ENCODE measurements at regions not wholly inside any gene's neighbourhood (a gene's known extent, or its start where the extent isn't known, plus 50 kb on each side); places are given as distances from the start of the nearest gene placed in this dataset.

- Histone ChIP-seq H3K4me1 (no peaks in the 10 kb centered on the region), H3K36me3 (no peaks in the 10 kb centered on the region), H3K27ac (no peak overlapping the region), H3K4me3 (no peak overlapping the region), H3K9me3 (peaks cover 0 to 22% (median 0%) of the 10 kb centered on the region in 12 donors), H3K27me3 (no peaks in the 10 kb centered on the region)
- TF ChIP-seq POLR2A (IDR thresholded peaks at IDR 0.05) (no peak), CTCF (IDR thresholded peaks at IDR 0.05) (no peak)
- no peak for DNase-seq
- WGBS, 4 donors: 56 to 71% (median 68%) methylated on average over 3 of the region's 3 CpGs
- no peak for ATAC-seq
- intact Hi-C loops (cut with DNase I): no loop called here
These were observed 308.3 kb upstream of the IRAK1BP1 start for GRCh38 chr6:78559056-78559455.

DNA sequence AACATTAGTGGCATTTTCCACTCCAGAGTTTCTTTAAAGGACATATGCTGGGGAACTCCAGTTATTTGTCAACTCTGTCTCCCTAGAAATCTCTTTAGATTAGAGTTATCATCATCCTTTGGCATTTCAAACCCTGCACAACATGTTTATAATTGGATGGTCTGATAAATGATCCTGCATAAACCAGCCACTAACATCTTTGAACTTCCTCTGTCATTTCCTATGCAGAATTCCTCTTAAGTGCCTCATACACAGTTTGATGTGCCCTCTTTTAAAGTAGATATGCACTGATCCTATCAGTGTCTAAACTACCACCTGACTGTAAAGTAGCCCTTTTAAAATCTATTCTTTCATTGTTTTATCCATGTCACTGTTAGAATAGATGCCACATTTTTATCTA lies 306.3 kb upstream of the IRAK1BP1 start:
- ATAC-seq (no peak), DNase-seq (no peak)
- intact Hi-C loops (cut with DNase I): no loop called here
- no peaks in the 10 kb centered on the region for H3K27me3 ChIP-seq
- H3K36me3 ChIP-seq: no peaks in the 10 kb centered on the region
- H3K4me1 ChIP-seq: no peaks in the 10 kb centered on the region
- H3K27ac ChIP-seq: no peak overlapping the region
- peaks cover 0 to 11% (median 0%) of the 10 kb centered on the region in 12 donors for H3K9me3 ChIP-seq
- TF ChIP-seq CTCF (IDR thresholded peaks at IDR 0.05) (no peak), POLR2A (IDR thresholded peaks at IDR 0.05) (no peak)
- H3K4me3 ChIP-seq: no peak overlapping the region

GRCh38 chr6:78565997-78566396 lies 301.4 kb upstream of the IRAK1BP1 start:
- Histone ChIP-seq H3K4me3 (no peak overlapping the region), H3K27me3 (no peaks in the 10 kb centered on the region), H3K27ac (no peak overlapping the region), H3K9me3 (peaks cover 0 to 37% (median 8%) of the 10 kb centered on the region in 12 donors), H3K36me3 (no peaks in the 10 kb centered on the region), H3K4me1 (no peaks in the 10 kb centered on the region)
- TF ChIP-seq POLR2A (IDR thresholded peaks at IDR 0.05) (no peak), CTCF (IDR thresholded peaks at IDR 0.05) (no peak)
- DNase-seq (no peak), ATAC-seq (no peak)
- intact Hi-C loops (cut with DNase I): no loop called here
- 77 to 83% (median 77%) methylated on average over 2 of the region's 2 CpGs for WGBS, 4 donors

DNA sequence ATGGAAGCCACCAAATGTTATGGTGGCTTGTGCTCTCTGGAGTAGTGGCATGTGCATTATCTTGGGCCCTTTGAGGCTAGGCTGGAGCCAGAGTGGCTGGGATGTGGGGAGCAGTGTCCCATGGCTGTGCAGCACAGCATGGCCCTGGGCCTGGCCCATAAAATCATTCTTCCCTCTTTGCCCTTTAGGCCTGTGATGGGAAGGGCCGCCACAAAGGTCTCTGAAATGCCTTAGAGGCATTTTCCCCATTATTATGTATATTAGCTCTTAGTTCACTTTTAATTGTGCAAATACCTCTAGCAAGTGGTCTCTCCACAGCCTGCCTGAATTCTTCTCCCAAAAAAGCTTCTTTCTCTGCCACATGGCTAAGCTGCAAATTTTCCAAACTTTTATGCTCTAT lies 297.3 kb upstream of the IRAK1BP1 start:
- H3K27me3 ChIP-seq: no peaks in the 10 kb centered on the region
- H3K27ac ChIP-seq: no peak overlapping the region
- H3K9me3 ChIP-seq: peaks cover 0 to 46% (median 12%) of the 10 kb centered on the region in 12 donors
- WGBS, 4 donors: 53 to 73% (median 69%) methylated on average over 1 of the region's 1 CpG
- ATAC-seq: no peak
- TF ChIP-seq POLR2A (IDR thresholded peaks at IDR 0.05) (no peak), CTCF (IDR thresholded peaks at IDR 0.05) (no peak)
- H3K4me1 ChIP-seq: no peaks in the 10 kb centered on the region
- intact Hi-C loops (cut with DNase I): no loop called here
- no peak overlapping the region for H3K4me3 ChIP-seq
- DNase-seq: no peak
- no peaks in the 10 kb centered on the region for H3K36me3 ChIP-seq
